GM19025 (cell line): ENCODE measurements at regions not wholly inside any gene's neighbourhood (a gene's known extent, or its start where the extent isn't known, plus 50 kb on each side); places are given as distances from the start of the nearest gene placed in this dataset.

Experiments
- ATAC-seq: cut with Tn5 transposase; IDR thresholded peaks from one replicate; pipeline ENCODE4 v1.9.1; 2021; ENCODE audit warnings: mild to moderate bottlenecking, low read depth, moderate library complexity; ENCODE audit not compliant: unreplicated experiment

DNA sequence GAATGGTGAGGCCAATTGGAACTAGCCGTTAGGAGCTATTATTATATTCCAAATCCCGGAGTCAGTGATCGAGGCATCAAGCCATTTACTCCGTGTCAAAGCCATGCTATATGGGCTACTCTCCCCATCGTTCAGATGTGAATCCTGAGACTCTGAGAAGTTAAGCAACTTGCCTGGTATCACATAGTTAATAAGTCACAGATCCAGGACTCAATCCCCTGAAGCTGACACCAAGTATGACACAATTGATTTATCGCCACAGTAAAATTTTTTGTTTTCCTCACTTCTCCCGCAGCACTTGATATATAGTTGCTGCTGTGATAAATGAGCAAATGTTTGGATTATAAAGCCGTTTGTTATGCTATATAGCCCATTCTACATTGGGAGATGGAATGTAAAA lies 50.8 kb upstream of the TSHZ2 start:
- ATAC-seq, result no peak

DNA sequence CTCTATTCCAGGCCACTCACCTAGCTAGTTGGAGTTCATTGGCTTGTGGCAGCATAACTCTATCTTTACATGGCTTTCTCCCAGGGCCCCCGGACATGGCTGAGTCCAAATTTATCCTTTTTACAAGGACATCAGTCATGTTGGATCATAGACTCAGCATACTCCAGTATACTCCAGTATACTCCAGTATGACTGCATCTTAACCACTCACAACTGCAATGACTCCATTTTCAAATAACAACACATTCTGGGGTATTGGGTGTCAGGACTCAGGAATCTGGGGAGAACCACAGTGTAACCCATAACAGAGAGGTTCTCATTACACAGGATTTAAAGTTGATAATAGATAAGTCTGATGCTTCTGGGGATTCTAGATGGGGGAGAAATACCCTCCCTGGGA lies 53.8 kb upstream of the TSHZ2 start:
- no peak for ATAC-seq

- no peak for ATAC-seq
Measured at GRCh38 chr20:52915564-52915963, 56.6 kb upstream of the TSHZ2 start.

GRCh38 chr20:52914870-52915269 lies 57.3 kb upstream of the TSHZ2 start:
- no peak for ATAC-seq

DNA sequence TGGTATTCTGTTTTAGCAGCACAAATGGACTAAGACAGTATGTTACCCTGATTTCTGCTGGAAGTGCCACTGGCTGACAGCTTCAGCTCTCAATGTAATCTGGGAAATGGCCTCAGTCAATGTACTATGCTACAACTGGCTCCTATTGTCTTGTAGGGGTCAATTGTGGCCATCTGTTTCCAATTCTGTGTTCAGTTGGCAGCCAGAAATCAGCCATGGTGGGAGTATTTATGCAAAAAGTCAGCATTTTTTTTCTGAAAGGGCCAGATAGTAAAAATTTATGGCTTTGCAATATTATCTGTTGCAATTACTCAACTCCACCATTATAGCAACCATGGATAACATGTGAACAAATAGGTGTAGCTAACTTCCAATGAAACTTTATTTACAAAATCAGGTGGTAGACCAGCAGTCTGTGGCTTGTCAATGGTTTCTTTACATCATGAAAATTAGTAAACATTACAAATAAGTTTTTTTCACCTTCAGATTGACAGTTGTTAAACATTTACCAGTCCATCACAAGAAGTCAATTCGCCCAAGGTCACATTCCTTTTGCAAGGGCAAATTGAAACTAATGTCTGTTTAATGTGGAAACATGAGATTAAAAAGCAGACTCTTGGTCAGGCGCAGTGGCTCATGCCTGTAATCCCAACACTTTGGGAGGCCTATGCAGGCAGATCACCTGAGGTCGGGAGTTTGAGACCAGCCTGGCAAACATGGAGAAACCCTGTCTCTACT lies 58.3 kb upstream of the TSHZ2 start:
- no peak for ATAC-seq

GRCh38 chr20:52905241-52905994 lies 66.7 kb upstream of the TSHZ2 start:
- ATAC-seq, result no peak

DNA sequence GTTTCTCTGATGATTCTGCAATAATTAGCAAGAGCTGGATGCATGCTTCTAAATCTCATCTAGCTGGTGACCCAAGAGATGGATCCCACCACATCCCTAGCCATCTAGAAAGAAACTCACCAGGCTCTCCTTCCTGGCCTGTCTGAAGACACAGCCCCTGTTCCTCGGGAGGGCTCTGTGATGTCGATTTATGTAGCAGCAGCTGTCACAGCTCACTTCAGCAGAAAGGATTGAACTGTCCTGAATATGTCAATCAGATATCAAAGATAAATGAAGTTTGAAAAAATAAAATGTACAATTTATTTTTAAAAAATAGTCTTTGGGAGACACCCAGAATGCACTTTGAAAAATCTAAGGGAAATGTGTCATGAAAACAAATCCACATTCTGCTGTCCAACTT lies 67.3 kb upstream of the TSHZ2 start:
- no peak for ATAC-seq

DNA sequence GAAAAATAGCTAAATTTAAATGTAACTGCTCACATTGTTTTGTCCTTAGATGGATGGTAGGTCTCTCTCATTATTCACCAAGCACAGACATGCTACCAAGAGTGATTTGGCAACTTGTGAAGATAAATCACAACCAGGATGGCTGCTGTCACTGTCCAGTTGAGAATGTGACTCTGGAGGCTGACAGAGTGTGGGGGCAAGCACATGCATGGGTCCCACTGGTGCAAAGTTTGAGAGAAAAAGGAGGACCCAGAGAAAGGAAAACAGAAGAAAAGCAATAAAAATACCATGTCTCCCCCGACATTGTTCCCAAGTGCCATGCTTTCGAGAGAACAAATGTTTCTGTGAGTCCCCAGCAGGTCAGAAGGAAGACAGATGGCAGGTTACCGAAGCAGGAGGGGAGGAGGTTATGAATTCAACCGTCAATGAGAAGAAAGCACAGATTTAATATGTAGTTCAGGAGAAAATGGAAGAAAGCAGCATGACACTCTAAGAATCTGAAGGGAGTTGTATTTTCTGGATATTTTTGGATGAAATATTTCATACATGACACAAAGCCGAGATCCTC lies 73.0 kb upstream of the TSHZ2 start:
- no peak for ATAC-seq

- no peak for ATAC-seq
Measured at GRCh38 chr20:52896348-52896747, 75.8 kb upstream of the TSHZ2 start.

- ATAC-seq, result no peak
Measured at GRCh38 chr20:52895701-52896100, 76.5 kb upstream of the TSHZ2 start.

GRCh38 chr20:52895235-52895634 lies 76.9 kb upstream of the TSHZ2 start:
- no peak for ATAC-seq

DNA sequence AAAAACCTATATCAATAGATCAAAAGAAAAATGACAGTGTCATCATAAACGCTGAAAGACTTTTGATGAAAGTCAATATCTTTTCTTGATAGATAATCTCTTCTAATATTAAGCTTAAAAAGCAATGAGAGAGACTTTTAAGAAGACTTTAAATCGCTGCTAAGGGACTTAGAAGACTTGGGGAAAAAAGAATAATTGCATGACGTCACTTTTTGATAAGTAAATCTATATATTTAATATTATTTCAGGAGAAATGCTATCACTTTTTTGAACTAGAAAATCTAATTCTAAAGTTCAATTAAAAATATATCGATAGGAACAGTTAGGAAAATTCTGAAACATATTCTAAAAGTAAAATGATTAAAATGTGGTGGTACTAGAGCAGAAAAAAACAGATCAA lies 78.7 kb upstream of the TSHZ2 start:
- no peak for ATAC-seq

- no peak for ATAC-seq
Measured at GRCh38 chr20:52892023-52892422, 80.1 kb upstream of the TSHZ2 start.

DNA sequence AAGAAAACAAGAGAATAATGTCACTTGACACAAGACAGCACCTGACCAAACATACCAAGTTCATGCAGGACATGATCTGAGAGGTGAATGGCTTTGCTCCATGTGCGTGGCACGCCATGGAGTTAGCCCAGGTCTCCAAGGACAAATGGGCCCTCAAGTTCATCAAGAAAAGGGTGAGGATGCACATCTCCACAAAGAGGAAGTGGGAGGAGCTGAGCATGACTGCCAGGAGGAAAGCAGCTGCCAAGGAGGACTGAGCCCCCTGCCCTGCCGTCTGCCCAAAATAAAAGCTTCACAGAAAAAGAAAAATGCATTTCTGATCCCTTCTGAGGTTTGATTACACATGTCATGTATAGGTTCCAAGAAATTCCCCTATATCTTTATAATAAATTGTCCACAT lies 82.0 kb upstream of the TSHZ2 start:
- ATAC-seq, result no peak

DNA sequence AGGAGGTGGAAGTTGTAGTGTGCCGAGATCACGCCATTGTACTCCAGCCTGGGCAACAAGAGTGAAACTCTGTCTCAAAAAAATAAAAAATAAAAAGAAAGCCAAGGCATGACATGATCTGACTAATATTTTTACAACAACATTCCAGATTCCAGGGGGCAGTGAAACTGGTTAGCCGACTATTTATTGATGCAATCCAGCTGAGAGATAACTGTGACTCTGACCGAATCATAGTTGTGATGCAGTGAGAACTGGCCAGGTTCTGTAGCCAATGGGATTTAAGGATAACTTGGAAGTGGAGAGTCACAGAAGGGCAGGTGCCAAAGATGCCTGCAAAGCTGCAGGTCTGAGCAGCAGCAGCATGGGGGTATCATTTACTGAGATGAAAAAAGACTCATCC lies 82.9 kb upstream of the TSHZ2 start:
- ATAC-seq, result no peak

- no peak for ATAC-seq
Measured at GRCh38 chr20:52888096-52888495, 84.1 kb upstream of the TSHZ2 start.

GRCh38 chr20:52880997-52881396 lies 91.2 kb upstream of the TSHZ2 start:
- no peak for ATAC-seq

- ATAC-seq, result no peak
Measured at GRCh38 chr20:52880259-52880658, 91.9 kb upstream of the TSHZ2 start.

GRCh38 chr20:52874241-52874640 lies 97.9 kb upstream of the TSHZ2 start:
- ATAC-seq, result no peak

DNA sequence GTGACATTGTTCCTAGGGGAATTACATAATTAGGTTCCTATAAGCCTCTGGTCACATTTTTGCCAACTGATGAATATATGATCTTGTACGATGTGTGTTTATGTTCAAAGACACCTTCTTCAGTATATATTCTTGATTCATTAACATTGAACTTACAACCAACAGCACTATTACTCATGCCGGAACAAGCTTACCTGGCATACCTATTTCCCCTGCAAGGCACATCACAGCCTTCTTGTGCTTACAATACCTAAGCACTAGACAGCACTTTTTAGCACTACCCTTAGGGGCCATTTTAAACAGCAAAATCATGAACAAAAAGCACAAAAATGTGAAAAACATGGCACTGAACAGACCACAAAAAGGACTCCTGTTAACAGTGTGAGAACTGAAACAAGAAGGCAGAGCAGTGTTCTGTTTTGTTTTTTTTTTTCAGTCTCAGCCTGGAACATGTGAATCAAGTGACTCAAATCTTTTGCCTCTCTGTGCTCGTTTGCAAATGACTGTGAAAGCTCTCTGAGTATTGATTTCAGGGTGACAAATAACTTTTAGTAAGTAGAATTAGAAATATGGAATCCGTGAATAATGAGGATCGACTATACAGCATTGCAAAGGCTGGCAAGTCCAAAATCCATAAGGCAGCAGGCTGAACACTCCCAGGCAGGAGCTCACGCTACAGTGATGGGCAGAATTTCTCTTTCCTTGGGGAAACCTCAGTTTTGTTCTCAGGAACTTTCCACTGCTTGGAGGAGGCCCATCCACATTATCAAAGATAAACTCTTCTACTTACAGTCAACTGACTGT lies 102.3 kb upstream of the TSHZ2 start:
- ATAC-seq, result no peak

- no peak for ATAC-seq
Measured at GRCh38 chr20:52869276-52869675, 102.9 kb upstream of the TSHZ2 start.
